Type B pancreatic cell (in vitro differentiated cells): ENCODE measurements at regions not wholly inside any gene's neighbourhood (a gene's known extent, or its start where the extent isn't known, plus 50 kb on each side); places are given as distances from the start of the nearest gene placed in this dataset.

Experiments used
- DNase-seq: peaks from one replicate; pipeline ENCODE4 v3.0.0; 2021; ENCODE audit warnings: mixed read lengths; ENCODE audit not compliant: unreplicated experiment; ENCODE audit errors: extremely low spot score
- H3K27ac Mint-ChIP-seq: 2 replicates; pipeline ENCODE4 v1.8.0; 2021; ENCODE audit warnings: mild to moderate bottlenecking, mixed read lengths
- H3K27me3 Mint-ChIP-seq: 2 replicates; pipeline ENCODE4 v1.8.0; 2021; ENCODE audit warnings: mixed read lengths
- H3K36me3 Mint-ChIP-seq: 2 replicates; pipeline ENCODE4 v1.8.0; 2021; ENCODE audit warnings: mixed read lengths
- H3K4me1 Mint-ChIP-seq: one replicate; pipeline ENCODE4 v1.8.0; 2021; ENCODE audit warnings: mixed read lengths; ENCODE audit not compliant: unreplicated experiment
- H3K4me3 Mint-ChIP-seq: 2 replicates; pipeline ENCODE4 v1.8.0; 2021; ENCODE audit warnings: mild to moderate bottlenecking, mixed read lengths
- H3K9me3 Mint-ChIP-seq: 2 replicates; pipeline ENCODE4 v1.8.0; 2021; ENCODE audit warnings: mixed read lengths
- CTCF ChIP-seq: fragments of 200-600 bp; sonication (generic); conservative IDR thresholded peaks from 2 replicates; pipeline ENCODE4 v1.5.0; 2021; ENCODE audit warnings: antibody characterized with exemption, mild to moderate bottlenecking

DNA sequence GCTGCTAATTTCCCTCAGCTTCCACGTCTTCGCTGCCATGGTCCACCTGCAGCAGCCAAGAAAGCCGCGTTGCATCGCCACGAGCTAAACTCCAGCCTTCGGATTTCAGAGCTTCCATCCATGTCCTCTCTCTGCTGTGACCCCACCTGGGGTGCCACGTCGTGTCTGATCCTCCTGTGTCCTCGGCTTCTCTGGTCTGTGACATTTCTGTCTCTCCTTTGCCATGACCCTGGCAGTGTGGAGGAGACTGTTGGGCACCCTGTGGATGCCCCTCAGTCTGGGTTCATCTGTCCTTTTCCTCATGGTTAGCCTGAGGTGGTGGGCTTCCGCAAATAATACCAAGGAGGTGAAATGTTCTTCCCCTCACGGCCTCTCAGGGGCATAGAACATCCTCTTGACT, 106.8 kb downstream of the RTP5 start:
- DNase-seq, result no peak
- no peaks in the 10 kb centered on the region for H3K27me3 Mint-ChIP-seq
- TF ChIP-seq CTCF, result no peak
- no peaks in the 10 kb centered on the region for H3K4me1 Mint-ChIP-seq
- H3K9me3 Mint-ChIP-seq, result no peaks in the 10 kb centered on the region
- no peak overlapping the region for H3K4me3 Mint-ChIP-seq
- peaks cover 6% of the 10 kb centered on the region for H3K36me3 Mint-ChIP-seq
- no peak overlapping the region for H3K27ac Mint-ChIP-seq

DNA sequence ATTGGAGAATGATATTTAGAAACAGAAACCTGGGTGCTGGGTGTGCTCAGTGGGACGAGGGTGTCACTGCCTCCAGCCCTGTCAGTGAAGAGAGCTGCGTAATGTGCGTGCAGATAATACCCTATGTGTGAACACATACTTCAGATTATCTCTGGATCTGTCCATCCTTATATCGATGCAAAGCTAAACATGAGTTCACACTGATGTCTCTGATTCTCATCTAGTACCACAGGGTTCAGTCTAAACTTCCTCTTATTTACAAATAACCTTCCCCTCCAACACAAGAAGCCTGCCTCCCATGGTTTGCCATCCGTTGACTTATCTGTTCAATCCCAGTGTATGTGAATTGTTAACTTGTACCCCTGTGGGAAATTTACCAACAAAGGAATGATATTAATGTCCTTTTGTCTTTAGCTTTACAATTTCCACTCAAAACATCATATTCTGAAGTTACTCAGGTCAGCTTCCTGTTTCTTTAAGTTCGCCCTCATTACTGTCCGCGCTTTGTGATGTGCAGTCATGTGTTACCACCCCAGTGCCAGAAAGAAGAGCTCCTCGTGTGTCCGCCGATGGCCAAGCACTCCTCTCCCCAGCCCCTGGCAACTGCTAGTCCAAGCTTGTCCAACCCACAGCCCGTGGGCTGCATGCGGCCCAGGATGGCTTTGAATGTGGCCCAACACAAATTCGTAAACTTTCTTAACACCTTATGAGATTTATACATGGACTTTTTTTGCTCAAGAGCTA, 108.2 kb downstream of the RTP5 start:
- no peak overlapping the region for H3K4me3 Mint-ChIP-seq
- H3K27ac Mint-ChIP-seq, result no peak overlapping the region
- H3K27me3 Mint-ChIP-seq, result no peaks in the 10 kb centered on the region
- no peaks in the 10 kb centered on the region for H3K4me1 Mint-ChIP-seq
- H3K36me3 Mint-ChIP-seq, result peaks cover 6% of the 10 kb centered on the region
- no peak for DNase-seq
- H3K9me3 Mint-ChIP-seq, result no peaks in the 10 kb centered on the region
- no peak for TF ChIP-seq CTCF

- Mint-ChIP-seq H3K4me1 (no peaks in the 10 kb centered on the region), H3K27me3 (no peaks in the 10 kb centered on the region), H3K9me3 (no peaks in the 10 kb centered on the region), H3K4me3 (no peak overlapping the region), H3K36me3 (no peaks in the 10 kb centered on the region), H3K27ac (no peak overlapping the region)
- no peak for DNase-seq
- no peak for TF ChIP-seq CTCF
Observed at GRCh38 chr2:241978670-241979069, 109.1 kb downstream of the RTP5 start.

DNA sequence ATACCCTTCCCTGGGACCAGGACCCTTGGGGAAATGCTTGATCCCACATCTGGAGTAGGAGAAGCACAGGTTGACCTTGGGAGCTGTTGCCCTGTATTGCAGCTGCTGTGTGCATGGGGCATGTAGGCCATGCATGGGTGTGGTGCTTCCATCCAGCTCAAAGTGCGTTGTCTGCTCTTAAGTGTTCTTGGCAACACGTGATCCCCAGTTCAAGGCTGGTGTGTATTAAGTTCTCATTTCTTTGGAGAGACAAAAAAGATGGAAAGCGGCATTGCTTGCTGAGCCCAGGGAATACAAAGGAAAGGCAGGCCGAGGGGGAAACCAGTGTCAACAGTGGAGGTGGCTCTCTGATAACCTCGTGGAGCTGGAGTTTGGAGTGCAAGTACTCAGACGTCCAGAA, 110.7 kb downstream of the RTP5 start:
- Mint-ChIP-seq H3K9me3 (no peaks in the 10 kb centered on the region), H3K27me3 (no peaks in the 10 kb centered on the region), H3K36me3 (no peaks in the 10 kb centered on the region), H3K4me1 (no peaks in the 10 kb centered on the region), H3K4me3 (no peak overlapping the region), H3K27ac (no peak overlapping the region)
- DNase-seq, result no peak
- no peak for TF ChIP-seq CTCF

DNA sequence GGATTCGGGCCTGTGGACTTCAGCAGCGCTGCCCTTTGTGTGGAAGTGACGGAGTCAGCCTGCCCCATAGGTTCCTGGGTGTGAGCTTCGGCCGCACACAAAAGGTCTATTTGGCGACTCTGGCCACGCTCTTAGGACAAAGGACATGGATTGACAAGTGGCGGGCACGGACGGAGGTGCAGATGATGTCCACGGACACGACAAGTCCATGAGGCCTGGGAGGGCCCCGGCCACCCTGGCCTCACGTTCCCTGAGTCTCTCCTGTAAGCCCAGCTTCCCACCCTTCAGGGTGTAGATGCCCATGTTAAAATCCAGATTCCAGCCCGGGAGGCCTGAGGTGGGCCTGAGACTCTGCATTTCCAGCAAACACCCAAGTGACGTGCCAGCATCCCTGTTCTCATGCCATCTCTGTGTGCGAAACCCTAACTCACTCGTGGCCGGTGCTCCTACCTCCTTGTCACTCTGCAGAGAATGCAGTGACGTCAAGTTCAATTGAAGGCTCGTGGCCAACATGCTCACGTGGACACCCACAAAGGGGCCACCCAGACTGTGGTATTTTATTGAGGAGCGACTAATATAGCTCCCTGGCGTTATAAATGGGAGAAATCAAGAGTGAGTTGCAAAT, 111.7 kb downstream of the RTP5 start:
- no peaks in the 10 kb centered on the region for H3K36me3 Mint-ChIP-seq
- no peak for DNase-seq

More for the DNA sequence above, 111.7 kb downstream of the RTP5 start:
- TF ChIP-seq CTCF, result no peak
- Mint-ChIP-seq H3K9me3 (no peaks in the 10 kb centered on the region), H3K27me3 (peaks cover 3% of the 10 kb centered on the region), H3K4me3 (no peak overlapping the region), H3K27ac (no peak overlapping the region), H3K4me1 (no peaks in the 10 kb centered on the region)
